ENCODE measurements at regions not wholly inside any gene's neighbourhood (a gene's known extent, or its start where the extent isn't known, plus 50 kb on each side); places are given as distances from the start of the nearest gene placed in this dataset.
A peak's percentile ranks its signal among the peaks of the same experiment; 100 is the strongest.

DNA sequence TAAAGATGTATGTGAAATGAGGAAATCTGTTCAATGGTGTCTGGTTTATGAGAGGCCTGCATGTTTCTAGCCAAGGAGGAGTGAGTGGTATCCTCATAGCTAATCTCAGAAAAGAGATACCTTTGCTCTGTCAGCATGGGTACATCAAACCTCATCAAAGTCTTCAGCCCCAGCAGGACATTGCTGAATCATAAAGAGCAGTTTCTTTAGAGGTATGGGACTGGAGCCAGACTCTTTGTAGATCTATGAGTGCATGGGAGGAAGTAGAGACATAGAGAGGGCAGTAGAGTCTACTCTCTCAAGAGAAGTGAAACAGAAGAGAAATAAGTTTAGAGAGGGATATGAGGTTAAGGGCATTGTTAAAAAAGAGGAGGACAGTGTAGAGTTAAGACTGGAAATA is 1950.9 kb downstream of the ARAP2 start (continued):
- peak; percentile 97 for TF ChIP-seq TCF7L2 (IDR thresholded peaks at IDR 0.05; ENCODE audit: borderline replicate concordance, extremely low read depth, insufficient read depth, insufficient read length)

DNA sequence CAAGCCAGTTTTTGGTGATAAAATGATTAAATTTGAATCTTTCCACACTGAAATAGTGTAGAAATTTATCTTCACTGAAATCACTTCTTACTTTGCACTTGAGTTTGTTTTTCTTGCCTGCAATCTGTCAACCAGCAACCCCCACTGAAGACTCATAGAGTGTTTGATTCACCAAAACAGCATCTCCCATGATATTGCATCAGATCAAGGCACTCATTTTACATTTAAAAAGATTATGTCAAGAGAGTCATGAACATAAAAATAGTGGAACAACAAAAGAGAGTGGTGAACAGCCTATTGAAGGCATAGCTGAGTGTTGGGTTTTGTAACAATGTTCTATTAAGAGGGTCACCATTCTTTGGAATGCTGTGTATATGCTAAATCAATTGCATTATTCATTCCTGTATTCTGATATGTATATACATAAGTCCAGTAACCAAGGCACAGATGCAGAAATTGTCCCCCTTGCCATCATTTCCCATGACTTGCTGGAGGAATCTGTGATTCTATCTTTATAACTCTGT is 1934.9 kb downstream of the ARAP2 start:
- no peak for TF ChIP-seq CEBPB (IDR thresholded peaks at IDR 0.05; ENCODE audit: low read depth)
- TF ChIP-seq, protein P1, sequence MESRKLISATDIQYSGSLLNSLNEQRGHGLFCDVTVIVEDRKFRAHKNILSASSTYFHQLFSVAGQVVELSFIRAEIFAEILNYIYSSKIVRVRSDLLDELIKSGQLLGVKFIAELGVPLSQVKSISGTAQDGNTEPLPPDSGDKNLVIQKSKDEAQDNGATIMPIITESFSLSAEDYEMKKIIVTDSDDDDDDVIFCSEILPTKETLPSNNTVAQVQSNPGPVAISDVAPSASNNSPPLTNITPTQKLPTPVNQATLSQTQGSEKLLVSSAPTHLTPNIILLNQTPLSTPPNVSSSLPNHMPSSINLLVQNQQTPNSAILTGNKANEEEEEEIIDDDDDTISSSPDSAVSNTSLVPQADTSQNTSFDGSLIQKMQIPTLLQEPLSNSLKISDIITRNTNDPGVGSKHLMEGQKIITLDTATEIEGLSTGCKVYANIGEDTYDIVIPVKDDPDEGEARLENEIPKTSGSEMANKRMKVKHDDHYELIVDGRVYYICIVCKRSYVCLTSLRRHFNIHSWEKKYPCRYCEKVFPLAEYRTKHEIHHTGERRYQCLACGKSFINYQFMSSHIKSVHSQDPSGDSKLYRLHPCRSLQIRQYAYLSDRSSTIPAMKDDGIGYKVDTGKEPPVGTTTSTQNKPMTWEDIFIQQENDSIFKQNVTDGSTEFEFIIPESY (IDR thresholded peaks at IDR 0.05; ENCODE audit: extremely low read depth, insufficient replicate concordance, low read length), result no peak
- no peak for TF ChIP-seq ZFX (IDR thresholded peaks at IDR 0.05)
- no peak for TF ChIP-seq POLR2A (IDR thresholded peaks at IDR 0.05; ENCODE audit: borderline replicate concordance, extremely low read depth, insufficient read depth, insufficient read length)
- no peak for TF ChIP-seq RAD21 (IDR thresholded peaks at IDR 0.05; ENCODE audit: low read depth)
- no peak for TF ChIP-seq EZH2 (IDR thresholded peaks at IDR 0.05)
- no peak for TF ChIP-seq SRF (IDR thresholded peaks at IDR 0.05; ENCODE audit: low read depth)
- no peak for TF ChIP-seq POLR2AphosphoS5 (IDR thresholded peaks at IDR 0.05; ENCODE audit: low read depth, low read length)
- no peak for TF ChIP-seq ELF1 (IDR thresholded peaks at IDR 0.05; ENCODE audit: borderline replicate concordance, low read depth)
- TF ChIP-seq SP1 (IDR thresholded peaks at IDR 0.05; ENCODE audit: low read depth), result no peak
- TF ChIP-seq, protein P2, sequence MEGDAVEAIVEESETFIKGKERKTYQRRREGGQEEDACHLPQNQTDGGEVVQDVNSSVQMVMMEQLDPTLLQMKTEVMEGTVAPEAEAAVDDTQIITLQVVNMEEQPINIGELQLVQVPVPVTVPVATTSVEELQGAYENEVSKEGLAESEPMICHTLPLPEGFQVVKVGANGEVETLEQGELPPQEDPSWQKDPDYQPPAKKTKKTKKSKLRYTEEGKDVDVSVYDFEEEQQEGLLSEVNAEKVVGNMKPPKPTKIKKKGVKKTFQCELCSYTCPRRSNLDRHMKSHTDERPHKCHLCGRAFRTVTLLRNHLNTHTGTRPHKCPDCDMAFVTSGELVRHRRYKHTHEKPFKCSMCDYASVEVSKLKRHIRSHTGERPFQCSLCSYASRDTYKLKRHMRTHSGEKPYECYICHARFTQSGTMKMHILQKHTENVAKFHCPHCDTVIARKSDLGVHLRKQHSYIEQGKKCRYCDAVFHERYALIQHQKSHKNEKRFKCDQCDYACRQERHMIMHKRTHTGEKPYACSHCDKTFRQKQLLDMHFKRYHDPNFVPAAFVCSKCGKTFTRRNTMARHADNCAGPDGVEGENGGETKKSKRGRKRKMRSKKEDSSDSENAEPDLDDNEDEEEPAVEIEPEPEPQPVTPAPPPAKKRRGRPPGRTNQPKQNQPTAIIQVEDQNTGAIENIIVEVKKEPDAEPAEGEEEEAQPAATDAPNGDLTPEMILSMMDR (IDR thresholded peaks at IDR 0.05 in 2 of 3, conservative IDR thresholded peaks at IDR 0.05 in 1 of 3; ENCODE audit: borderline replicate concordance in 1 of 3, insufficient read depth in 1 of 3, low read depth in 2 of 3, low read length in 2 of 3), result no peak
- no peak for TF ChIP-seq ZNF274 (IDR thresholded peaks at IDR 0.05; ENCODE audit: low read depth, low read length)
- TF ChIP-seq, protein P3, sequence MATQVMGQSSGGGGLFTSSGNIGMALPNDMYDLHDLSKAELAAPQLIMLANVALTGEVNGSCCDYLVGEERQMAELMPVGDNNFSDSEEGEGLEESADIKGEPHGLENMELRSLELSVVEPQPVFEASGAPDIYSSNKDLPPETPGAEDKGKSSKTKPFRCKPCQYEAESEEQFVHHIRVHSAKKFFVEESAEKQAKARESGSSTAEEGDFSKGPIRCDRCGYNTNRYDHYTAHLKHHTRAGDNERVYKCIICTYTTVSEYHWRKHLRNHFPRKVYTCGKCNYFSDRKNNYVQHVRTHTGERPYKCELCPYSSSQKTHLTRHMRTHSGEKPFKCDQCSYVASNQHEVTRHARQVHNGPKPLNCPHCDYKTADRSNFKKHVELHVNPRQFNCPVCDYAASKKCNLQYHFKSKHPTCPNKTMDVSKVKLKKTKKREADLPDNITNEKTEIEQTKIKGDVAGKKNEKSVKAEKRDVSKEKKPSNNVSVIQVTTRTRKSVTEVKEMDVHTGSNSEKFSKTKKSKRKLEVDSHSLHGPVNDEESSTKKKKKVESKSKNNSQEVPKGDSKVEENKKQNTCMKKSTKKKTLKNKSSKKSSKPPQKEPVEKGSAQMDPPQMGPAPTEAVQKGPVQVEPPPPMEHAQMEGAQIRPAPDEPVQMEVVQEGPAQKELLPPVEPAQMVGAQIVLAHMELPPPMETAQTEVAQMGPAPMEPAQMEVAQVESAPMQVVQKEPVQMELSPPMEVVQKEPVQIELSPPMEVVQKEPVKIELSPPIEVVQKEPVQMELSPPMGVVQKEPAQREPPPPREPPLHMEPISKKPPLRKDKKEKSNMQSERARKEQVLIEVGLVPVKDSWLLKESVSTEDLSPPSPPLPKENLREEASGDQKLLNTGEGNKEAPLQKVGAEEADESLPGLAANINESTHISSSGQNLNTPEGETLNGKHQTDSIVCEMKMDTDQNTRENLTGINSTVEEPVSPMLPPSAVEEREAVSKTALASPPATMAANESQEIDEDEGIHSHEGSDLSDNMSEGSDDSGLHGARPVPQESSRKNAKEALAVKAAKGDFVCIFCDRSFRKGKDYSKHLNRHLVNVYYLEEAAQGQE (IDR thresholded peaks at IDR 0.05; ENCODE audit: low read depth), result no peak
- no peak for TF ChIP-seq JUND (IDR thresholded peaks at IDR 0.05)
- TF ChIP-seq EGR1 (IDR thresholded peaks at IDR 0.05; ENCODE audit: low read depth), result no peak
- TF ChIP-seq SIN3A (IDR thresholded peaks at IDR 0.05; ENCODE audit: low read depth), result no peak
- Histone ChIP-seq H3K36me3 (ENCODE audit: control insufficient read depth in 1 of 2, insufficient read depth in 2 of 2, low read length in 2 of 2) (no peaks in the 10 kb centered on the region), H3K9ac (ENCODE audit: low read length) (no peak overlapping the region), H3K4me1 (ENCODE audit: control insufficient read depth in 1 of 2, insufficient read depth in 2 of 2, low read length in 2 of 2) (no peaks in the 10 kb centered on the region), H3K27ac (ENCODE audit: low read depth, low read length) (no peak overlapping the region), H3K79me2 (ENCODE audit: insufficient read depth, low read length) (no peaks in the 10 kb centered on the region), H3K9me3 (ENCODE audit: control insufficient read depth in 1 of 2, insufficient read depth in 1 of 2, low read depth in 1 of 2, low read length in 2 of 2) (no peaks in the 10 kb centered on the region), H3K4me2 (ENCODE audit: low read length) (no peak overlapping the region), H3K9me2 (ENCODE audit: insufficient read depth) (no peaks in the 10 kb centered on the region), H2AFZ (ENCODE audit: low read depth, low read length, poor library complexity, severe bottlenecking) (no peak overlapping the region), H3K27me3 (ENCODE audit: insufficient read depth, low read length) (no peaks in the 10 kb centered on the region), H4K20me1 (ENCODE audit: insufficient read depth) (no peaks in the 10 kb centered on the region), H3K4me3 (replicated peaks in 1 of 2; ENCODE audit: low read depth in 1 of 2, low read length in 2 of 2) (no peak overlapping the region)
- DNase-seq (ENCODE audit: low read depth, low spot score), result no peak
- POLR2A ChIA-PET, result no interaction called here
- intact Hi-C loops (cut with micrococcal nuclease), result no loop called here
- BruUV-seq (replicated peaks), result no TSS peak
- CTCF ChIA-PET, result no interaction called here
- ATAC-seq, result no peak
- RAD21 ChIA-PET (ENCODE audit: low non-redundant PET in 1 of 2, low total read pairs in 2 of 2, uncharacterized antibody in 2 of 2, unreplicated experiment in 2 of 2), result no interaction called here

Measured in HCT116 (cell line).